Thoracic aorta (tissue), 2 donors: ENCODE measurements at regions not wholly inside any gene's neighbourhood (a gene's known extent, or its start where the extent isn't known, plus 50 kb on each side); places are given as distances from the start of the nearest gene placed in this dataset.

Source experiments
- ATAC-seq: fragments of 150-250 bp; one replicate; pipeline ENCODE4 v1.8.0; 2017; ENCODE audit warnings: low read depth; ENCODE audit not compliant: insufficient number of reproducible peaks, low FRiP score
- DNase-seq: peaks from one replicate; pipeline ENCODE4 v3.0.0-alpha.2; 2020; ENCODE audit warnings: low spot score
- H3K27ac ChIP-seq, 2 donors: fragments of 200-600 bp; sonication (generic); 1 replicate in 1 of 2; 2 replicates in 1 of 2; pipeline ENCODE4 v1.5.1; 2016; ENCODE audit warnings: mild to moderate bottlenecking in 2 of 2, moderate library complexity in 2 of 2
- H3K27me3 ChIP-seq: fragments of 200-600 bp; sonication (generic); replicated peaks from 2 replicates; pipeline ENCODE4 v1.6.0; 2016; ENCODE audit warnings: mild to moderate bottlenecking; ENCODE audit not compliant: insufficient read depth
- H3K36me3 ChIP-seq: fragments of 200-600 bp; sonication (generic); one replicate; pipeline ENCODE4 v1.5.1; 2016
- H3K4me1 ChIP-seq, 2 donors: fragments of 200-600 bp; sonication (generic); 1 replicate in 1 of 2; 2 replicates in 1 of 2; pipeline versions ENCODE4 v1.5.1 to v1.6.0; 2016; ENCODE audit warnings: low read depth in 2 of 2, mild to moderate bottlenecking in 1 of 2; ENCODE audit not compliant: control insufficient read depth in 1 of 2
- H3K4me3 ChIP-seq: fragments of 200-600 bp; sonication (generic); 2 replicates; pipeline ENCODE4 v1.5.1; 2016; ENCODE audit warnings: mild to moderate bottlenecking
- H3K9me3 ChIP-seq: fragments of 200-600 bp; sonication (generic); 2 replicates; pipeline ENCODE4 v1.5.1; 2016
- TF ChIP-seq, protein P1 (sequence below): fragments of 200-600 bp; sonication (generic); IDR thresholded peaks from one replicate; pipeline ENCODE4 v1.5.1; 2019; ENCODE audit warnings: antibody characterized with exemption

- ATAC-seq, result no peak
- Histone ChIP-seq H3K4me3 (no peak overlapping the region), H3K4me1 (no peaks in the 10 kb centered on the region), H3K27ac (no peak overlapping the region), H3K9me3 (no peaks in the 10 kb centered on the region), H3K36me3 (no peaks in the 10 kb centered on the region), H3K27me3 (no peaks in the 10 kb centered on the region)
- no peak for DNase-seq
- TF ChIP-seq, protein P1, sequence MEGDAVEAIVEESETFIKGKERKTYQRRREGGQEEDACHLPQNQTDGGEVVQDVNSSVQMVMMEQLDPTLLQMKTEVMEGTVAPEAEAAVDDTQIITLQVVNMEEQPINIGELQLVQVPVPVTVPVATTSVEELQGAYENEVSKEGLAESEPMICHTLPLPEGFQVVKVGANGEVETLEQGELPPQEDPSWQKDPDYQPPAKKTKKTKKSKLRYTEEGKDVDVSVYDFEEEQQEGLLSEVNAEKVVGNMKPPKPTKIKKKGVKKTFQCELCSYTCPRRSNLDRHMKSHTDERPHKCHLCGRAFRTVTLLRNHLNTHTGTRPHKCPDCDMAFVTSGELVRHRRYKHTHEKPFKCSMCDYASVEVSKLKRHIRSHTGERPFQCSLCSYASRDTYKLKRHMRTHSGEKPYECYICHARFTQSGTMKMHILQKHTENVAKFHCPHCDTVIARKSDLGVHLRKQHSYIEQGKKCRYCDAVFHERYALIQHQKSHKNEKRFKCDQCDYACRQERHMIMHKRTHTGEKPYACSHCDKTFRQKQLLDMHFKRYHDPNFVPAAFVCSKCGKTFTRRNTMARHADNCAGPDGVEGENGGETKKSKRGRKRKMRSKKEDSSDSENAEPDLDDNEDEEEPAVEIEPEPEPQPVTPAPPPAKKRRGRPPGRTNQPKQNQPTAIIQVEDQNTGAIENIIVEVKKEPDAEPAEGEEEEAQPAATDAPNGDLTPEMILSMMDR, result no peak
Measured at GRCh38 chr12:17975763-17976162, 114.2 kb downstream of the RERGL start.

GRCh38 chr12:17975239-17975638, 114.8 kb downstream of the RERGL start:
- TF ChIP-seq, protein P1, result no peak
- no peak overlapping the region for H3K27ac ChIP-seq
- H3K27me3 ChIP-seq, result no peaks in the 10 kb centered on the region
- no peak overlapping the region for H3K4me3 ChIP-seq
- DNase-seq, result no peak
- no peaks in the 10 kb centered on the region for H3K36me3 ChIP-seq
- no peak for ATAC-seq
- no peaks in the 10 kb centered on the region for H3K4me1 ChIP-seq
- no peaks in the 10 kb centered on the region for H3K9me3 ChIP-seq

GRCh38 chr12:17971850-17972249, 118.1 kb downstream of the RERGL start:
- H3K36me3 ChIP-seq, result no peaks in the 10 kb centered on the region
- DNase-seq, result no peak
- no peak for ATAC-seq
- TF ChIP-seq, protein P1, result no peak
- H3K9me3 ChIP-seq, result no peaks in the 10 kb centered on the region
- H3K4me3 ChIP-seq, result no peak overlapping the region
- no peaks in the 10 kb centered on the region for H3K27me3 ChIP-seq
- no peaks in the 10 kb centered on the region for H3K4me1 ChIP-seq
- H3K27ac ChIP-seq, result no peak overlapping the region

DNA sequence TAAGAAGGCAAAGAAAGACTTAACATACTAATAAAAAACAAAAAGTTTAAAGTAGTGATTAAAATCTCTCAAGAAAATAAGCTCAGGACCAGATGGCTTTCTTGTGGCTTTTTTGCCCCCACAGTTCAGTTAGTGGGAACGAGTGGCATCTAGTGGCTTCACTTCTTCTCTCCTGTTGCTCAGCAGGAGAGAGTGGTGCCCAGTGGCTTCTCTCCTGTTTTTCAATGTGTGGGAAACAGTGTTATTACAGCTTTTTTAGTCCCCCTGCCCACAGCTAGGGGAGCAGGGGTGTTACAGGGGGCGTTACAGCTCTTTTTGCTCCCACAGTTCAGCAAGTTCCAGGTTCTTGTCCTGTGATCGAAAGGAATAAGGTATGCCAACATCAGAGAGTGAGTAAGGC, 135.2 kb downstream of the RERGL start:
- no peak for ATAC-seq
- Histone ChIP-seq H3K9me3 (no peaks in the 10 kb centered on the region), H3K4me1 (no peaks in the 10 kb centered on the region), H3K4me3 (no peak overlapping the region), H3K27ac (no peak overlapping the region), H3K27me3 (no peaks in the 10 kb centered on the region), H3K36me3 (no peaks in the 10 kb centered on the region)
- TF ChIP-seq, protein P1, result no peak
- DNase-seq, result no peak

GRCh38 chr12:17950898-17951297, 139.1 kb downstream of the RERGL start:
- TF ChIP-seq, protein P1, result no peak

More at GRCh38 chr12:17950898-17951297, 139.1 kb downstream of the RERGL start:
- Histone ChIP-seq H3K4me3 (no peak overlapping the region), H3K9me3 (no peaks in the 10 kb centered on the region), H3K27me3 (no peaks in the 10 kb centered on the region), H3K4me1 (no peaks in the 10 kb centered on the region), H3K27ac (no peak overlapping the region), H3K36me3 (no peaks in the 10 kb centered on the region)
- ATAC-seq (no peak), DNase-seq (no peak)
